C1 segment of cervical spinal cord (tissue), 14 donors: ENCODE measurements at regions not wholly inside any gene's neighbourhood (a gene's known extent, or its start where the extent isn't known, plus 50 kb on each side); places are given as distances from the start of the nearest gene placed in this dataset.

ENCODE experiments used
- DNase-seq, 14 donors: peaks; one replicate each; lab custom pipeline; 2025; lab: John Stamatoyannopoulos, UW

- DNase-seq: no peak
Measured at GRCh38 chr12:61870658-61871484, 389.3 kb upstream of the USP15 start.

DNA sequence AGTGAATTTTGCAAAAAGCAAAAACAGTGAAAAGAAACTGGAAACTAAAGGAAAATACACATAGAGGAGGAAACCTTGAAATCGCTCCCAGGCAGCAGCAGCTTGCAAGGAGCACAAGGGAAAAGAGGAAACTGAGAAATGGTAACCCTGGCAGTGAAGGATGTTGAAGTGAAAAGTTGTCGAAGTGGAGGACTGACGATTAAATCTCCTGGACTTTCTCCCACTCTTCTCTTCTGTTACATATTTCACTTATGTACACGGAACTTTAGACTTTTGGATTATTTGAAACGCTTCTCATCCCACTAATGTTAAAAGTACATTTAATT lies 388.8 kb upstream of the USP15 start:
- no peak for DNase-seq

DNA sequence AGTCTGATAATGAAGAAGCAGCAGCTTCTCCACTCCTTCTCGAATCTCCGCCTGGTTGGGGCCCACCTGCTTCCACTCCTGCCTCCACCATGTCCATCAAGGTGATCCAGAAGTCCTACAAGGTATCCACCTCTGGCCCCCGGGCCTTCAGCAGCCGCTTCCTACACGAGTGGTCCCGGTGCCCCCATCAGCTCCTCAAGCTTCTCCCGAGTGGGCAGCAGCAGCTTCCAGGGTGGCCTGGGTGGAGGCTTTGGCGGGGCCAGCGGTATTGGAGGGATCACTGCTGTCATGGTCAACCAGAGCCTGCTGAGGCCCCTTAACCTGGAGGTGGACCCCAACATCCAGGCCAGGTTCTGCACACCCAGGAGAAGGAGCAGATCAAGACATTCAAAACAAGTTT lies 381.0 kb upstream of the USP15 start:
- no peak for DNase-seq

GRCh38 chr12:61880186-61880585 lies 380.0 kb upstream of the USP15 start:
- no peak for DNase-seq

DNA sequence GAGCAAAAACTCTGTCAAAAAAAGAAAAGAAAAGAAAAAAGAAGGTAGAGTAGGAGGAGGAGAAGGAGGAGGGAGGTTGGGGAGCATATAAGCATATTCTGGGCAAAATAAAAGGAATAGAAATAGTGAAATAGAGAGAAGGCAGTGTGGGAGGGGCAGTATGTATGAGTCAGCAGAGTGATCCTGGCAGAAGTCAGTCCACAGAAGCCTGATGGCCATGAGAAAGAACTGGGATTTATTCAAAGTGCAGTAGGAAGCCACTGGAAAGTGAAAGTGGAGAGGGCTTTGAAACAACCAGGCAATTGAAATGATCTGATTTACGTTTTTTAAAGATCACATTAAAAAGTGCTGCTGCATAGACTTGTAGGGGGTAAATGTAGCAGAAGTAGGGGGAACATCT lies 368.6 kb upstream of the USP15 start:
- DNase-seq: no peak

DNA sequence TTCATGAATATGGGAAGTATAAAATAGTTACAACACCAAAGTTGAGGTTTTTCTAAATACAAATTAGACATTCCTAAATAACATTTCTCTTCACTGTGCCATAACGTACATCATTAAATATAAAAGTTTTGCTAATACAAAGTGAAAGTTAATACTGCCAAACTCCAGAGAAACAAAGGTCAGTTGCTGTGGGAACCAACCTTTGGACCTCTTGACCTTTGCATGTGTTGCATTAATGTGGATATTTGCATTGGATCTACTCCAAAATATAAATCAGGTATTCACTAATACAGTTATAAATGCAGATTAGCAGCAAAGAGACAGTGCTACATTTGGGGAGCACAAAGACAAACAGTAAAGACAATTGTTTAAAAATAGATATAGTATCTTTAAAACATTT lies 366.0 kb upstream of the USP15 start:
- no peak for DNase-seq

DNA sequence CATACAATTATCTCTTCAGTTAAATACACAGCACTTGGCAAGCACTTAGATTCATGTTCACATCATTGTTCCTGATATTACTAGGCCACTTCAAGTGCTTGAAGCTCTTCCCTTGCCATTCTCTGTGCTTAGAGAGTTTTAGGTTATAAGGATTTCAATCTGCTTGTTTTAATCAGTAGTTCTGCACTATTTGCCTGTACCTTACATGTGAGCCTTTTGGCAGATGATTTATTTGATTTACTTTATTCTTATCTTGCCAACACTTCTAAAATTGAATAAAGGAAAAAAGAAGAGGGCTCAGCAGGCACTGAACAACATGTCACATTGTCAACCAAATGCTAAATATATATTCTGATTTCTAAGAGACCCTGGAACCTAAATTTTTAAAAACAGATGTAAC lies 363.8 kb upstream of the USP15 start:
- no peak for DNase-seq

DNA sequence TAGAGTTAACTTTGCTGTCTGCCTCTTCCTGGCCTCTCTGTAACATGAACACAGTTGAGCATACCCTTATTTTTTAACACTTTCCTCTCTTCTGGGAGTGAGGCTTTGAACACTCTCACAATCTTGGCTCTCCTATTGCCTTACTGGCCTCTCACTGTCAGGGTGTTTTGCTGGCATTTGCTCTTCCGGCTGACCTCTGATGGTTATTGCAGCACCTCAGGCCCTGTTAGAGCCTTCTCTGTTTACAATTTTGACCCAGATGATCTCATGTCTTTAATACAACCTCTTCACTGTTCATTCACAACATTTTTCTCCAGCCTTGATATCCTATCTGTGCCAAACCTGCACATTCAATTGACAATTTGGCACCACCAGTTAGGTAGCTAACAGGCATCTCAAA lies 357.8 kb upstream of the USP15 start:
- no peak for DNase-seq

DNA sequence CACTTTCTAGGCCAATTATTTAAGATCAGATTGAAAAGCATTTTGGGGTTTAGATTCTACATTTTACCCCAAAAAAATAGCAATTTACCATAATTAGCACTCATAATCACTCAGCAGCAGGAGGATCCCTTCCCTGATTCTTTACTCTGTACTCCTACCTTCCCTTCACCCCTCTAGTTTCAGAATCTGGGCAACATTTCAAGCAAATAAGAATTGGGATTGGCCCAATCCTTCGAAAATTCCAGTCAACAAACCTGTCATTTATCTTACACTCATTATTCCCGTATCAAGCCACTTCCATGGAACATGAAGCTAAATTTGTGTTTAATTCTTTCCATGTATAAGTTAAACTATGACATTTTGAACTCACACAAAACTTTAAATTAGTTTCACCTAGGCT lies 349.1 kb upstream of the USP15 start:
- DNase-seq: no peak

- no peak for DNase-seq
Measured at GRCh38 chr12:61915420-61915819, 344.8 kb upstream of the USP15 start.

GRCh38 chr12:61916831-61917230 lies 343.4 kb upstream of the USP15 start:
- no peak for DNase-seq

- DNase-seq: no peak
Measured at GRCh38 chr12:61919686-61920085, 340.5 kb upstream of the USP15 start.

DNA sequence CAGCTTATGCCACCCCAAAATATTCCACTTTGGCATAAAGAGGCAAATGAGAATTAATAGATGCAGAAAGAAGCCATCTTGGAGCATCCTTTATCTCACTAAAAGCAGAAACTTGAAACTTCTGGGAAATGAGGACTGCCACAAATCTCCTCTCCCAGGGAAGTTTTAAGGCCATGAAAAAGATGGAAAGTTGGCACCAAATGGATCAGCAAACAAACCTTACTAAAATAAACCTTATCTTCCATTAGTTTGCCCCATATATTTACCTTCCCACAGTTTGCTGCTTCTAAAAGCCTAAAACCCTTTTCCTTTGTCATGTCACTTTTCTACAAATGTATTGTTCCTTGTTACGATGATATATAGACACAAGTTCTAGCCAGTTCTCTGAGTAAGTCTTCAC lies 340.0 kb upstream of the USP15 start:
- DNase-seq: no peak

- DNase-seq: no peak
Measured at GRCh38 chr12:61923152-61923551, 337.1 kb upstream of the USP15 start.

- no peak for DNase-seq
Measured at GRCh38 chr12:61934564-61934963, 325.6 kb upstream of the USP15 start.

DNA sequence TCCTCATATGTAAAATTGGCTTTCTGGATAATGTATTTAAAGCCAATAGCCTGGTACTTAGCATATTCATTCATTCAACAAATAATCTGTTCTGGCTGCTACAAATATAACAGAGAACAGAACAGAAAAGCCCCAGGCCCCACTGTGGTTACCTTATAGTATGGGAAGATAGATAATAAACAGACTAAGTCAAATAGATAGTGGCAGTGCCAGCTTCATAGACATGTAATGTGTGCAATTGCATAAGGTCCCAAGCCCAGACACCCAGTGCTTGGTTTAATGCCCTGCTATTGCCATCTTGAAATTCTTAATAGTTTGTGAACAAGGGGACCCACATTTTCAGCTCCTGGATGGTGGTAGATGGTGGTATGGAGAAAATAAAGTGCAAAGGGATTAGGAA lies 320.2 kb upstream of the USP15 start:
- DNase-seq: no peak

DNA sequence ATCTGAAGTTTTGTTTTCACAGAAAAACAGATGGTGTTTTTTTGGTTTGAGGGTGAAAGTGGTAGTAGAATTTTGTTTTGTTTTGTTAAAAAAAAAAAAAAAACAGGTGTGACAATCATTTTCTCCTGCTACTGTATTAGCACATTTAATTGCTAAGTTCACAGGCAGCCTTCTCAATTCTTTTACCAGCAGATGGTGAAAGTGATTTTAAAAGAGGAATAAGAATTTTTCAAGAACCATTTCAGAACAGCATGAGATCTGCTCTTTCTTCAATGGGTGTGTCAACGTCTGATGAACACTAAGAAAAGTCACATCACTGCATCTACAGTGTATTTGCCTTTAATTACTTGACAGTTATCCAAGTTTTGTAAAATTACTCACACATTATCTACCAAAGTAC lies 303.7 kb upstream of the USP15 start:
- no peak for DNase-seq

- no peak for DNase-seq
Measured at GRCh38 chr12:61974461-61974860, 285.7 kb upstream of the USP15 start.

GRCh38 chr12:61985830-61986229 lies 274.4 kb upstream of the USP15 start:
- no peak for DNase-seq

DNA sequence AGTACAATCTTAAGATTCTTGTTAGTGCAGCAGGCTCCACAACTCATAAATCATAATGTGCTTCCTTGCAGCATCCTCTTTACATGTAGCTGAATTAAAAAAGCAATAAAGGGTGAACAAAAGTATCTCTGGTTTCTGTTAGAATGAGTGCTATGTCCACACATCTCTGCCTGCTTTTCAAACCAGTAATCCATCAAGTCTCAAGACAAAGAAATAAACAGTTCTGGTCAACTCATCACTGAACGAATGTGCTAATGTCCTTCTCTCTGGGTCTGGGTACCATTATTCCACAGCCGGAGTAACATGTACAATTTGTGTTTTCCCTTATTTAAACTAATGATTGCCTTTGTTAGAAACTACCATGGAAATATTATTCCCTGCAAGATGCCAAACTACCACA lies 273.0 kb upstream of the USP15 start:
- no peak for DNase-seq

- DNase-seq: no peak
Measured at GRCh38 chr12:61991661-61992060, 268.5 kb upstream of the USP15 start.

DNA sequence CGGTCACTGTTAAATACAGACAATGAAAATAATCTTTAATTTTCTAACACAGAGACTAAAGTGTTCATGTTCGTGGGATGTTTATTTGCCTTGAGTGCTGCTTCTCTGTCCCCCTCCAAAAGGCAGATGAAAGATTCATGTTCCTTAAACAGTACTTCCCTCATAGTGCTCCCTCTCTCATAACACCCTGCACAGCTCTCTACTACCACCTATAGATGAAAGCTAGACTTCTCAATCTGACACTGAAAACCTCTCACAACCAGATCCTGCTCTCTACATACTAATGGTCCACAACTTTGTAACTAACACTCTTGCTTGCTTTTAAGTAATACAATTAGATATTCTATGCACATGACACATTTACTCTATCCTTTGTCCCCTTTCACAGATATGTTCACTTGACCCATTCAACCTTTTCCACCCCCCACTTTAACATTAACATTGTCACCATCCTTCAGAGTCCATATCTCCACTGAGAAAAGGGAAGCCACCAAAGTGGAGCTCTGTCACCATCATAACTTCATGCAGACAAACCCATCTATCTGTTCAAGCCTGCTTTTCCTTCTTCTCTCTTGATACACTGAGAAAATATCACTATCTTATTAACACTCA lies 266.4 kb upstream of the USP15 start:
- no peak for DNase-seq

- no peak for DNase-seq
Measured at GRCh38 chr12:61996717-61997116, 263.5 kb upstream of the USP15 start.

- DNase-seq: no peak
Measured at GRCh38 chr12:61998791-61999190, 261.4 kb upstream of the USP15 start.
